GM23338 (cell line): ENCODE measurements at regions not wholly inside any gene's neighbourhood (a gene's known extent, or its start where the extent isn't known, plus 50 kb on each side); places are given as distances from the start of the nearest gene placed in this dataset.

Experiments used
- ATAC-seq: fragments of 200-7000 bp; cut with Tn5 transposase; 3 replicates; pipeline ENCODE4 v1.9.1; 2020
- DNase-seq: peaks from one replicate; pipeline ENCODE4 v3.0.0-alpha.2; 2015; ENCODE audit warnings: low spot score
- H2AFZ ChIP-seq: fragments of 200-600 bp; sonication (generic); 2 replicates; pipeline ENCODE4 v1.8.0; 2016; ENCODE audit warnings: antibody characterized with exemption, mild to moderate bottlenecking, moderate library complexity
- H3F3A ChIP-seq: fragments of 200-600 bp; sonication (generic); replicated peaks from 2 replicates; pipeline ENCODE4 v1.8.0; 2017; ENCODE audit warnings: antibody characterized with exemption, mixed run types, low read depth
- H3K27ac ChIP-seq: fragments of 200-600 bp; sonication (generic); 2 replicates; pipeline ENCODE4 v1.6.1; 2016; ENCODE audit warnings: low read depth
- H3K27me3 ChIP-seq: fragments of 200-600 bp; sonication (generic); 2 replicates; pipeline ENCODE4 v1.8.0; 2016; ENCODE audit warnings: mild to moderate bottlenecking, mixed run types, moderate library complexity; ENCODE audit not compliant: insufficient read depth
- H3K36me3 ChIP-seq: fragments of 200-600 bp; sonication (generic); 2 replicates; pipeline ENCODE4 v1.8.0; 2016; ENCODE audit warnings: mild to moderate bottlenecking; ENCODE audit not compliant: insufficient read depth
- H3K4me1 ChIP-seq: fragments of 200-600 bp; sonication (generic); 2 replicates; pipeline ENCODE4 v1.8.0; 2016; ENCODE audit warnings: mild to moderate bottlenecking, moderate library complexity; ENCODE audit not compliant: insufficient read depth
- H3K4me2 ChIP-seq: fragments of 200-600 bp; sonication (generic); 2 replicates; pipeline ENCODE4 v1.7.1; 2017; ENCODE audit warnings: mixed run types
- H3K4me3 ChIP-seq: fragments of 200-600 bp; sonication (generic); 2 replicates; pipeline ENCODE4 v1.6.1; 2016; ENCODE audit warnings: mixed run types
- H3K79me2 ChIP-seq: fragments of 200-600 bp; sonication (generic); replicated peaks from 2 replicates; pipeline ENCODE4 v1.8.0; 2017; ENCODE audit warnings: mild to moderate bottlenecking; ENCODE audit not compliant: insufficient read depth
- H3K9me2 ChIP-seq: fragments of 200-600 bp; sonication (generic); 2 replicates; pipeline ENCODE4 v1.8.0; 2017; ENCODE audit not compliant: insufficient read depth
- H4K20me1 ChIP-seq: fragments of 200-600 bp; sonication (generic); replicated peaks from 2 replicates; pipeline ENCODE4 v1.8.0; 2017; ENCODE audit warnings: mild to moderate bottlenecking; ENCODE audit not compliant: insufficient read depth
- H3K27ac Mint-ChIP-seq: 2 replicates; pipeline ENCODE4 v1.8.0; 2020; ENCODE audit warnings: inconsistent platforms, mild to moderate bottlenecking, moderate library complexity, mixed read lengths
- H3K27me3 Mint-ChIP-seq: 3 replicates; pipeline ENCODE4 v1.8.0; 2022; ENCODE audit warnings: low read depth, mild to moderate bottlenecking, moderate library complexity, mixed read lengths, inconsistent platforms; ENCODE audit not compliant: insufficient read depth, poor library complexity
- H3K36me3 Mint-ChIP-seq: 3 replicates; pipeline ENCODE4 v1.8.0; 2021; ENCODE audit warnings: low read depth, mild to moderate bottlenecking, inconsistent platforms, moderate library complexity, mixed read lengths
- H3K4me1 Mint-ChIP-seq: 3 replicates; pipeline ENCODE4 v1.8.0; 2020; ENCODE audit warnings: mild to moderate bottlenecking, inconsistent platforms, mixed read lengths
- H3K4me3 Mint-ChIP-seq: 3 replicates; pipeline ENCODE4 v1.8.0; 2021; ENCODE audit warnings: moderate library complexity, mild to moderate bottlenecking, inconsistent platforms, mixed read lengths
- H3K9me3 Mint-ChIP-seq: 3 replicates; pipeline ENCODE4 v1.8.0; 2020; ENCODE audit warnings: moderate library complexity, mild to moderate bottlenecking, inconsistent platforms, mixed read lengths
- CREB1 ChIP-seq: fragments of 250-450 bp; sonication (Bioruptor Pico); IDR thresholded peaks from 2 replicates; pipeline ENCODE4 v1.5.0; 2020; ENCODE audit warnings: low read depth, mild to moderate bottlenecking, moderate library complexity
- ETS1 ChIP-seq: IDR thresholded peaks from 2 replicates; pipeline ENCODE4 v1.6.1; 2016; ENCODE audit warnings: antibody characterized with exemption
- JUNB ChIP-seq: IDR thresholded peaks from one replicate; pipeline ENCODE4 v1.6.1; 2016; ENCODE audit warnings: antibody characterized with exemption; ENCODE audit not compliant: unreplicated experiment
- POLR2AphosphoS5 ChIP-seq: IDR thresholded peaks from 2 replicates; pipeline ENCODE4 v1.6.1; 2016; ENCODE audit warnings: antibody characterized with exemption, low read depth
- STAT1 ChIP-seq: IDR thresholded peaks from one replicate; pipeline ENCODE4 v1.6.1; 2016; ENCODE audit warnings: antibody characterized with exemption; ENCODE audit not compliant: unreplicated experiment
- ZNF114 ChIP-seq: fragments of 250-450 bp; sonication (Bioruptor Pico); IDR thresholded peaks from 2 replicates; pipeline ENCODE4 v1.5.0; 2020; ENCODE audit warnings: mild to moderate bottlenecking, moderate library complexity
- ZNF331 ChIP-seq: fragments of 250-450 bp; sonication (Bioruptor Pico); IDR thresholded peaks from 2 replicates; pipeline ENCODE4 v1.5.0; 2020; ENCODE audit warnings: low read depth, mild to moderate bottlenecking, moderate library complexity
- ZNF462 ChIP-seq: fragments of 250-450 bp; sonication (Bioruptor Pico); IDR thresholded peaks from 2 replicates; pipeline ENCODE4 v1.5.0; 2020; ENCODE audit warnings: mild to moderate bottlenecking, moderate library complexity

GRCh38 chr18:14927701-14928100 lies 179.7 kb downstream of the ANKRD30B start (continued):
- no peak for TF ChIP-seq ZNF462 (CRISPR knock-in tag)
- TF ChIP-seq ZNF331, result no peak

GRCh38 chr18:14928396-14928795 lies 180.4 kb downstream of the ANKRD30B start:
- H3K27me3 Mint-ChIP-seq, result peaks cover 6% of the 10 kb centered on the region
- no peaks in the 10 kb centered on the region for H3F3A ChIP-seq
- peaks cover 5% of the 10 kb centered on the region; the same call in 1 of the 2 replicates for H3K36me3 ChIP-seq
- H3K4me2 ChIP-seq, result no peak overlapping the region
- no peak overlapping the region for H3K27ac Mint-ChIP-seq
- H2AFZ ChIP-seq, result no peak overlapping the region
- H3K36me3 Mint-ChIP-seq, result peaks cover 19% of the 10 kb centered on the region
- H3K4me1 Mint-ChIP-seq, result peaks cover 2% of the 10 kb centered on the region; the same call in 1 of the 3 replicates
- H3K9me3 Mint-ChIP-seq, result peaks cover 90% of the 10 kb centered on the region
- DNase-seq (no peak), ATAC-seq (no peak)
- no peak overlapping the region for H3K4me3 ChIP-seq
- H3K4me1 ChIP-seq, result no peaks in the 10 kb centered on the region
- H3K27ac ChIP-seq, result no peak overlapping the region
- no peak overlapping the region for H3K4me3 Mint-ChIP-seq
- no peaks in the 10 kb centered on the region for H3K79me2 ChIP-seq
- H4K20me1 ChIP-seq, result no peaks in the 10 kb centered on the region
- TF ChIP-seq ETS1, result no peak
- no peak for TF ChIP-seq STAT1
- TF ChIP-seq CREB1 (CRISPR knock-in tag), result no peak
- TF ChIP-seq ZNF462 (CRISPR knock-in tag), result no peak
- no peak for TF ChIP-seq POLR2AphosphoS5
- no peak for TF ChIP-seq ZNF114 (CRISPR knock-in tag)
- TF ChIP-seq JUNB, result no peak
- H3K27me3 ChIP-seq, result no peaks in the 10 kb centered on the region
- H3K9me2 ChIP-seq, result no peaks in the 10 kb centered on the region
